ENCODE measurements at regions not wholly inside any gene's neighbourhood (a gene's known extent, or its start where the extent isn't known, plus 50 kb on each side); places are given as distances from the start of the nearest gene placed in this dataset.
"Not testable (repeated sequence)": the region's sequence is repeated elsewhere in the genome, so short reads cannot be mapped to it uniquely, and the experiment has no call there.

DNA sequence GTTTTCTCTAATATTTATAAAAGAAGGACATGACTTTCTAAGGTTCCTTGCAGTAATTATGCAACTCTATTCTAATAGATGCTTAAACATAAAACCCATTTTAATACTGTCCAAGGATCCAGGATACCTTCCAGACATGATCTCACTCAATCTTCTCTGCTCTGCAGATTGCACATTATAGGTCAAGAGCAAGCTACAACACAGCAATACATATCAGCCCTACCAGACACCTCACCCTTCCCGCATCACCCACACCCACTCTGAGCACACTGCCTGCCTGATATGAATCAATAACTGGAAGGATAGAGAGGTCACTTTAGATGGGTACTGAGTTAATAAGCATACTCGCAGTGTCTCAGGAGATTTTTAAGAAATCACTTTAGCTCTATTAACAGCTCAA, 74.0 kb upstream of the NBPF26 start:
- intact Hi-C loops (cut with micrococcal nuclease); H3K4me2 ChIP-seq (replicated peaks; ENCODE audit: extremely low read depth, low read length, poor library complexity, severe bottlenecking); DNase-seq; H3K36me3 Mint-ChIP-seq; H3K27ac ChIP-seq (ENCODE audit: low read depth in 1 of 2, low read length in 2 of 2); H3K4me3 Mint-ChIP-seq; H2AFZ ChIP-seq (ENCODE audit: insufficient read depth, low read depth, low read length, poor library complexity, severe bottlenecking); H3K79me2 ChIP-seq (ENCODE audit: insufficient read depth, low read length); H3K27me3 ChIP-seq (ENCODE audit: control insufficient read depth in 2 of 2, insufficient read depth in 2 of 2, low read length in 2 of 2); H3K36me3 ChIP-seq (replicated peaks in 1 of 2; ENCODE audit: control insufficient read depth in 1 of 2, insufficient read depth in 2 of 2, low read length in 2 of 2); H3K9ac ChIP-seq (ENCODE audit: insufficient read depth, low read length, poor library complexity, severe bottlenecking); H3K9me3 ChIP-seq (replicated peaks in 1 of 2; ENCODE audit: control insufficient read depth in 1 of 2, insufficient read depth in 1 of 2, low read length in 2 of 2); H3K9me3 Mint-ChIP-seq; H4K20me1 ChIP-seq (ENCODE audit: insufficient read depth, low read length); H3K27me3 Mint-ChIP-seq (ENCODE audit: low read depth in 3 of 3); H3K4me1 ChIP-seq (ENCODE audit: control insufficient read depth in 1 of 2, insufficient read depth in 2 of 2, low read length in 2 of 2); H3K4me1 Mint-ChIP-seq; H3K4me3 ChIP-seq (replicated peaks in 1 of 3; ENCODE audit: low read depth in 2 of 3, low read length in 3 of 3): not testable (repeated sequence)
- peak overlapping the region in 1 of 7 donors; percentile 4 for H3K27ac Mint-ChIP-seq
- no CpG with 5 or more reads among the region's 2 CpGs for WGBS (ENCODE audit: insufficient coverage)

DNA sequence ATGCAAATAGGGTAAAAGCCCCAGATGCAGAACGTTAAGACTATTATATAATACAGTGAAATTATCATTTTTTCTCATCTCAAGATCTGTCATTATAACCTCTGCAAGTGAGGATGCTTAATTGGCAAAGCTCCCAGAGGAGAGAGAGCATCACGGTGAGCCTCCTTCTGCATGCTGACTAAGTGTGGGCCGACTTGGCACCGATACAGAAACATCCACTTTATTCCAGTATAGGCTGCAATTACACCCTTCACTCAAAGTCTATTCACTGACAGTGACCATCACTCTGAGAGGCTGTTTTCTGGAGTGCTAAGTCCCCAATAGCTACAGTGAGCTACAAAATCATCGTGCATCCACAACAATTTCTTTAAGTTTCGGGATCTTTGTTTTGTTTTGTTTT, 69.6 kb upstream of the NBPF26 start:
- H3K4me1 ChIP-seq (ENCODE audit: control insufficient read depth in 1 of 2, insufficient read depth in 2 of 2, low read length in 2 of 2); H3K9me3 ChIP-seq (replicated peaks in 1 of 2; ENCODE audit: control insufficient read depth in 1 of 2, insufficient read depth in 1 of 2, low read length in 2 of 2); H3K4me2 ChIP-seq (replicated peaks; ENCODE audit: extremely low read depth, low read length, poor library complexity, severe bottlenecking); H3K4me3 ChIP-seq (replicated peaks in 1 of 3; ENCODE audit: low read depth in 2 of 3, low read length in 3 of 3); H3K9me3 Mint-ChIP-seq; H3K27ac ChIP-seq (ENCODE audit: low read depth in 1 of 2, low read length in 2 of 2); H3K4me1 Mint-ChIP-seq; H2AFZ ChIP-seq (ENCODE audit: insufficient read depth, low read depth, low read length, poor library complexity, severe bottlenecking); H3K9ac ChIP-seq (ENCODE audit: insufficient read depth, low read length, poor library complexity, severe bottlenecking); H3K36me3 ChIP-seq (replicated peaks in 1 of 2; ENCODE audit: control insufficient read depth in 1 of 2, insufficient read depth in 2 of 2, low read length in 2 of 2); H3K27me3 Mint-ChIP-seq (ENCODE audit: low read depth in 3 of 3); H3K79me2 ChIP-seq (ENCODE audit: insufficient read depth, low read length); H3K36me3 Mint-ChIP-seq; H4K20me1 ChIP-seq (ENCODE audit: insufficient read depth, low read length); DNase-seq; intact Hi-C loops (cut with micrococcal nuclease); H3K27me3 ChIP-seq (ENCODE audit: control insufficient read depth in 2 of 2, insufficient read depth in 2 of 2, low read length in 2 of 2); H3K4me3 Mint-ChIP-seq; H3K27ac Mint-ChIP-seq: not testable (repeated sequence)
- no CpG with 5 or more reads among the region's 6 CpGs for WGBS (ENCODE audit: insufficient coverage)

DNA sequence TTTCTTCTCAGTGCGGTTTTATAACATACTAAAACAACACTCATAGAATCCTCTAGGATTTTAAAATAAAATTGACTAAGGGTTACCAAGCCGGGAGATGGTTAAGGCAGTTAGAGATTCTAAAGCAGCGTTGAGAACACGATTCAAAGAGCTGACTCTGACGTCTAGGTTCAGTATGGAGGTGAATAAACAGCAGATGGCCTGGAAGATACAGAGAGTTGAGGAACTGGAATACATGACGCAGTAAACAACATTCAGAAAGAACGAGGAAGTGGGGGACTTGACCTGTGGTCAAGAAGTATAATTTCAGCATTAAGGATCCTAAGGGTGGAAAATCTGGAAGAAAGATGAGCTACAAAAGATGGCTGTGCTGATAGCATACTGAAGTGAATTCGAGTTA, 68.4 kb upstream of the NBPF26 start:
- H3K4me2 ChIP-seq (replicated peaks; ENCODE audit: extremely low read depth, low read length, poor library complexity, severe bottlenecking); H3K27me3 ChIP-seq (ENCODE audit: control insufficient read depth in 2 of 2, insufficient read depth in 2 of 2, low read length in 2 of 2); H3K4me1 Mint-ChIP-seq; H3K9me3 ChIP-seq (replicated peaks in 1 of 2; ENCODE audit: control insufficient read depth in 1 of 2, insufficient read depth in 1 of 2, low read length in 2 of 2); H3K27ac Mint-ChIP-seq; DNase-seq; H3K36me3 ChIP-seq (replicated peaks in 1 of 2; ENCODE audit: control insufficient read depth in 1 of 2, insufficient read depth in 2 of 2, low read length in 2 of 2); H2AFZ ChIP-seq (ENCODE audit: insufficient read depth, low read depth, low read length, poor library complexity, severe bottlenecking); H3K9ac ChIP-seq (ENCODE audit: insufficient read depth, low read length, poor library complexity, severe bottlenecking); H3K36me3 Mint-ChIP-seq; H3K27me3 Mint-ChIP-seq (ENCODE audit: low read depth in 3 of 3); H3K9me3 Mint-ChIP-seq; H3K79me2 ChIP-seq (ENCODE audit: insufficient read depth, low read length); H3K4me3 Mint-ChIP-seq; H3K27ac ChIP-seq (ENCODE audit: low read depth in 1 of 2, low read length in 2 of 2); H3K4me3 ChIP-seq (replicated peaks in 1 of 3; ENCODE audit: low read depth in 2 of 3, low read length in 3 of 3); H4K20me1 ChIP-seq (ENCODE audit: insufficient read depth, low read length); H3K4me1 ChIP-seq (ENCODE audit: control insufficient read depth in 1 of 2, insufficient read depth in 2 of 2, low read length in 2 of 2); intact Hi-C loops (cut with micrococcal nuclease): not testable (repeated sequence)
- no CpG with 5 or more reads among the region's 8 CpGs for WGBS (ENCODE audit: insufficient coverage)

DNA sequence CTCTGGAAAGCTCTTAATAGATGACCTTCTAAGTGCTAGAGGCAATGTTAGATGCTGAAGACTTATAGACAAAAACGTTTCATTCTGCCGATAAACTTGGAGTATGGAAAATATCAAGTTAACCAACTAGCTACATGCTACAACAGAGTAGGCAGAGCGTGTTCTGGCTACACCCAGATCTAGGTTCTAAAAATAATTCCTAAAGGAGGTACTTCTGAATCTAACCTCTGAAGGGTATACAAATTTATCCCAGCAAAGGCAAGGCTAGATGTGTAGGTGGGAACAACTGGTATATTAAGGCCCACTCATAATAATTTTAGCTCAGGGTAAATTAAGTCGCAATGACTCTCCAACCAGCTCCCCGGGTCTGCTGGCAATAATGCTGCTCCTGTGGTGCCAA, 67.6 kb upstream of the NBPF26 start:
- H3K27me3 ChIP-seq (ENCODE audit: control insufficient read depth in 2 of 2, insufficient read depth in 2 of 2, low read length in 2 of 2); H3K4me3 Mint-ChIP-seq; H2AFZ ChIP-seq (ENCODE audit: insufficient read depth, low read depth, low read length, poor library complexity, severe bottlenecking); H3K36me3 ChIP-seq (replicated peaks in 1 of 2; ENCODE audit: control insufficient read depth in 1 of 2, insufficient read depth in 2 of 2, low read length in 2 of 2); H3K4me1 ChIP-seq (ENCODE audit: control insufficient read depth in 1 of 2, insufficient read depth in 2 of 2, low read length in 2 of 2); H3K9ac ChIP-seq (ENCODE audit: insufficient read depth, low read length, poor library complexity, severe bottlenecking); H3K9me3 Mint-ChIP-seq; H3K27ac ChIP-seq (ENCODE audit: low read depth in 1 of 2, low read length in 2 of 2); intact Hi-C loops (cut with micrococcal nuclease); H3K4me3 ChIP-seq (replicated peaks in 1 of 3; ENCODE audit: low read depth in 2 of 3, low read length in 3 of 3); H3K79me2 ChIP-seq (ENCODE audit: insufficient read depth, low read length); H3K9me3 ChIP-seq (replicated peaks in 1 of 2; ENCODE audit: control insufficient read depth in 1 of 2, insufficient read depth in 1 of 2, low read length in 2 of 2); H3K27me3 Mint-ChIP-seq (ENCODE audit: low read depth in 3 of 3); H3K36me3 Mint-ChIP-seq; H3K27ac Mint-ChIP-seq; DNase-seq; H3K4me2 ChIP-seq (replicated peaks; ENCODE audit: extremely low read depth, low read length, poor library complexity, severe bottlenecking); H3K4me1 Mint-ChIP-seq; H4K20me1 ChIP-seq (ENCODE audit: insufficient read depth, low read length): not testable (repeated sequence)
- no CpG with 5 or more reads among the region's 5 CpGs for WGBS (ENCODE audit: insufficient coverage)

DNA sequence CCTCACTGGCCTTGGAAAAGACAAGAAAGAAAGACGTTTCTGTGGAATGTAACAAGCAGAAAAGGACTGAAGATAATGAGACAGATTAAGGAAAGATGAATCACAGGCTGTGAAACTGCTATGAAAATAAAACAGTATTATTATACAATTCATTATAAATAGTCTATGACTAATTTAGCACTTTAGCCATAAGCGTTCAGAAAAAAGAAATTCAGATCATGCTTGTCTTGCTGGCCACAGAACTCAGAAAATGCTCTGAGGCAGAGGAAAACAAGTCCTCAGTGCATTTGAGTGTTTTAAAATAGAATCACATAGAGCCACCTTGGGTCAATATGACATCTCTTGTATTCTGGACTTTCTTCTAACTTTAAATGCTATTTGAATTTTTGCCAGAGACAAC, 65.9 kb upstream of the NBPF26 start:
- H3K4me2 ChIP-seq (replicated peaks; ENCODE audit: extremely low read depth, low read length, poor library complexity, severe bottlenecking): not testable (repeated sequence)

More for the DNA sequence above, 65.9 kb upstream of the NBPF26 start:
- intact Hi-C loops (cut with micrococcal nuclease); H3K4me3 Mint-ChIP-seq; H3K36me3 Mint-ChIP-seq; H3K27ac ChIP-seq (ENCODE audit: low read depth in 1 of 2, low read length in 2 of 2); H3K27me3 Mint-ChIP-seq (ENCODE audit: low read depth in 3 of 3); H3K4me1 ChIP-seq (ENCODE audit: control insufficient read depth in 1 of 2, insufficient read depth in 2 of 2, low read length in 2 of 2); H3K9ac ChIP-seq (ENCODE audit: insufficient read depth, low read length, poor library complexity, severe bottlenecking); DNase-seq; H3K27me3 ChIP-seq (ENCODE audit: control insufficient read depth in 2 of 2, insufficient read depth in 2 of 2, low read length in 2 of 2); H3K79me2 ChIP-seq (ENCODE audit: insufficient read depth, low read length); H3K9me3 ChIP-seq (replicated peaks in 1 of 2; ENCODE audit: control insufficient read depth in 1 of 2, insufficient read depth in 1 of 2, low read length in 2 of 2); H3K27ac Mint-ChIP-seq; H2AFZ ChIP-seq (ENCODE audit: insufficient read depth, low read depth, low read length, poor library complexity, severe bottlenecking); H3K36me3 ChIP-seq (replicated peaks in 1 of 2; ENCODE audit: control insufficient read depth in 1 of 2, insufficient read depth in 2 of 2, low read length in 2 of 2); H3K4me3 ChIP-seq (replicated peaks in 1 of 3; ENCODE audit: low read depth in 2 of 3, low read length in 3 of 3); H3K4me1 Mint-ChIP-seq; H3K9me3 Mint-ChIP-seq; H4K20me1 ChIP-seq (ENCODE audit: insufficient read depth, low read length): not testable (repeated sequence)
- WGBS (ENCODE audit: insufficient coverage): no CpG with 5 or more reads among the region's 2 CpGs

Measured in CD14-positive monocyte (primary cell).